ENCODE measurements at regions not wholly inside any gene's neighbourhood (a gene's known extent, or its start where the extent isn't known, plus 50 kb on each side); places are given as distances from the start of the nearest gene placed in this dataset.

DNA sequence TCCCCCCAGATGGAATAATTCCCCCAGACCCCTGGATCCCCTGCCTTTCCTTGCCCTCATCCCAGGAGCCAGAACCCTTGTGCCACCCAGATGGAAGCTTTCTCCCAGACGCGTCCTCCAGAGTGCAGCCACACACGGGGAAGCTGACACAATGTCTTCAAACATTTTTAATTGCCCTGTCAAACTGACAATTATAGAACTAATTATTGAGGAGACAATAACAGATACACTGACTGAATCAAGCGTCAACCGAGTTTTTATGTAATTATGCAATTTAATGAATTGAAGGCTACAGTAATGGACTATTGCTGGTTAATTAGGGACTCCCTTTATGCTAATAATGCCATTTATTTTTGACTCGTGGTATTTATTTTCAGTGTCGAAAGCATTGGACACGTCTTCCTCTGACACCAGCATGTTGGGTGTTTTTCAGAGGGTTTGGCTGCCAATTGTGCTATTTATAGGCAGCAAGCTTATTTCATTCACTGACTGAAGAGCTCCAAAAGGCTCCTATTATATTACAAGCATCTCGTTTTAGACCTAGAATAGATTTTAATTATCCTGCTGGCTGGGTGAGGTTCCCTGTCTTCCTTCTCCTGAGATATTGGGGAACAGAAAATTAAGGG lies 298.2 kb upstream of the C16orf82 start:
- H3K9me3 ChIP-seq (ENCODE audit: low read depth, low read length, poor library complexity, severe bottlenecking) = no peaks in the 10 kb centered on the region
- DNase-seq (ENCODE audit: low spot score) = no peak
- no TSS peak for BruUV-seq (replicated peaks)
- H3K27me3 ChIP-seq (replicated peaks; ENCODE audit: insufficient read depth, low read depth, low read length, poor library complexity) = peaks cover 43% of the 10 kb centered on the region
- ChIA-PET CTCF (no interaction called here), POLR2A (ENCODE audit: low non-redundant PET) (no interaction called here)
- no peak overlapping the region for H3K27ac ChIP-seq (ENCODE audit: low read depth, low read length, poor library complexity, severe bottlenecking)
- H3K4me3 ChIP-seq (ENCODE audit: low read depth, low read length, poor library complexity, severe bottlenecking) = no peak overlapping the region
- no peak for TF ChIP-seq CTCF (conservative IDR thresholded peaks at IDR 0.05; ENCODE audit: low read depth, low read length)
- no peak for TF ChIP-seq EZH2 (IDR thresholded peaks at IDR 0.05; ENCODE audit: borderline replicate concordance, low read depth, low read length, poor library complexity, severe bottlenecking)
- no peaks in the 10 kb centered on the region for H3K4me1 ChIP-seq (ENCODE audit: insufficient read depth, low read length, poor library complexity, severe bottlenecking)
- intact Hi-C loops (cut with micrococcal nuclease; ENCODE audit: unreplicated experiment) = no loop called here
- H3K36me3 ChIP-seq (ENCODE audit: insufficient read depth, low read length, poor library complexity, severe bottlenecking) = no peaks in the 10 kb centered on the region

DNA sequence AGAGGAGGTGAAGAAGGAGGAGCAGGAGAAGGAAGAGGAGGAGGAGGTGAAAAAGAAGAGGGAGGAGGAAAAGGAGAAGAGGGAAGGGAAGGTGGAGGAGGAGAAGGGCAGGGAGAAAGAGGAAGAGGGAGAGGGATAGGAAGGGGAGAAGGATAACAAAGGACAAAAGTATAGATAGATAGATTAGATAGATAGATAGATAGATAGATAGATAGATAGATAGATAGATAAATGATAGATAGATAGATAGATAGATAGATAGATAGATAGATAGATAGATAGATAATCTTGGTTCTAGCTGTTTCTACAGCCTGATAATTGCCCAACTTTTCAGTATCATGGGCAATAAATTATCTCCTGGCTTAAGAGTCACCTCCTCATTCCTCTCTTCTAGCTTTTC lies 296.2 kb upstream of the C16orf82 start:
- intact Hi-C loops (cut with micrococcal nuclease; ENCODE audit: unreplicated experiment) = no loop called here

DNA sequence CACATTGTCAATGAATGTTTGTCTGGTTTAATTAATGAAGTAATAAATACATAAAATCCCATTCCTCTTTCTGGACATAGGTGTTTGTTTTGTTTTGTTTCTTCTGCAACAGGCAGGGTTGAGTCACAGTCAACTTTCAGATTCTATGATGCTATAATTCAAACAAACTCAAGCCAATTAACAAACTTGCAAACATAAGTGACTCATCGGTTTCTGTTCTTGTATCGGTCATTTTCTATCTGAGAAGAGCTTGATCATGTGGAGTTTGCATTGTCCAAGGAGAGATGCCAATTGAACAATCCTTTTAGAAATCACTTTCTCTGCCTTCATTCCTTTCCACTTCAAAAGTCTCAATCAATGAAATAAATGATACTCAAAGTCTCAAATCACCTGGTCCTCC lies 294.2 kb upstream of the C16orf82 start:
- DNase-seq (ENCODE audit: low spot score) = no peak
- peaks cover 48% of the 10 kb centered on the region for H3K27me3 ChIP-seq (replicated peaks; ENCODE audit: insufficient read depth, low read depth, low read length, poor library complexity)
- no peaks in the 10 kb centered on the region for H3K9me3 ChIP-seq (ENCODE audit: low read depth, low read length, poor library complexity, severe bottlenecking)
- intact Hi-C loops (cut with micrococcal nuclease; ENCODE audit: unreplicated experiment) = no loop called here
- no peak overlapping the region for H3K27ac ChIP-seq (ENCODE audit: low read depth, low read length, poor library complexity, severe bottlenecking)
- H3K4me1 ChIP-seq (ENCODE audit: insufficient read depth, low read length, poor library complexity, severe bottlenecking) = no peaks in the 10 kb centered on the region
- H3K36me3 ChIP-seq (ENCODE audit: insufficient read depth, low read length, poor library complexity, severe bottlenecking) = no peaks in the 10 kb centered on the region
- POLR2A ChIA-PET (ENCODE audit: low non-redundant PET) = no interaction called here
- CTCF ChIA-PET = interaction anchor here (0.6 kb wide), 1 partner anchor 30 kb away, joined by 3 read pairs; no protein-coding TSS in a partner anchor
- H3K4me3 ChIP-seq (ENCODE audit: low read depth, low read length, poor library complexity, severe bottlenecking) = no peak overlapping the region
- TF ChIP-seq EZH2 (IDR thresholded peaks at IDR 0.05; ENCODE audit: borderline replicate concordance, low read depth, low read length, poor library complexity, severe bottlenecking) (no peak), CTCF (conservative IDR thresholded peaks at IDR 0.05; ENCODE audit: low read depth, low read length) (no peak)
- no TSS peak for BruUV-seq (replicated peaks)

More for the DNA sequence above, 296.2 kb upstream of the C16orf82 start:
- Histone ChIP-seq H3K27me3 (replicated peaks; ENCODE audit: insufficient read depth, low read depth, low read length, poor library complexity) (peaks cover 51% of the 10 kb centered on the region), H3K36me3 (ENCODE audit: insufficient read depth, low read length, poor library complexity, severe bottlenecking) (no peaks in the 10 kb centered on the region), H3K27ac (ENCODE audit: low read depth, low read length, poor library complexity, severe bottlenecking) (no peak overlapping the region), H3K4me3 (ENCODE audit: low read depth, low read length, poor library complexity, severe bottlenecking) (no peak overlapping the region), H3K4me1 (ENCODE audit: insufficient read depth, low read length, poor library complexity, severe bottlenecking) (no peaks in the 10 kb centered on the region), H3K9me3 (ENCODE audit: low read depth, low read length, poor library complexity, severe bottlenecking) (no peaks in the 10 kb centered on the region)
- no peak for TF ChIP-seq CTCF (conservative IDR thresholded peaks at IDR 0.05; ENCODE audit: low read depth, low read length)
- TF ChIP-seq EZH2 (IDR thresholded peaks at IDR 0.05; ENCODE audit: borderline replicate concordance, low read depth, low read length, poor library complexity, severe bottlenecking) = no peak
- no TSS peak for BruUV-seq (replicated peaks)
- ChIA-PET POLR2A (ENCODE audit: low non-redundant PET) (no interaction called here), CTCF (no interaction called here)
- no peak for DNase-seq (ENCODE audit: low spot score)
